C4-2B (cell line): ENCODE measurements at regions not wholly inside any gene's neighbourhood (a gene's known extent, or its start where the extent isn't known, plus 50 kb on each side); places are given as distances from the start of the nearest gene placed in this dataset.

ENCODE experiments used
- ZFX ChIP-seq: fragments of 450-650 bp; IDR thresholded peaks from 2 replicates; pipeline ENCODE4 v1.6.1; 2017
- TF ChIP-seq, protein P1 (sequence below): fragments of 450-650 bp; conservative IDR thresholded peaks from 2 replicates; pipeline ENCODE4 v1.5.1; 2017; ENCODE audit warnings: mild to moderate bottlenecking

DNA sequence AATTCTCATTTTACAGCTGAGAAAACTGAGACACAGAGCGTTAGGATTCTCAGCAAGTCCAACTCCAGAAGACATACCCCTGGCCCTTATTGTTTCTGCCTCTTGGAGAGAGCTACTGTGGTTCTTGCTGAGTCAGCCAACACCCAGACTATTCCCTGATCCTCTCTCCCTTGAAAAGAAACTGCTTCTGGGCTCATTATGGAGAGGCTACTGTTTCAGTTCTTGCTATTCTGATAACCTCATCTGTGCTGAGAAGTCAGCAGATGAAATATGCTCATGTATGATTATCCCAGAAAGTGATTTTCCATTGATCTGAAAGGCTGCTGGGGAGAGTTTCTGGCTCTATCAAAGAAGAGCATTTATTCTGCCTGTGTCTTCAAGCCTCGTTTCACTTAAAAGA is 455.6 kb upstream of the COBL start:
- TF ChIP-seq, protein P1, sequence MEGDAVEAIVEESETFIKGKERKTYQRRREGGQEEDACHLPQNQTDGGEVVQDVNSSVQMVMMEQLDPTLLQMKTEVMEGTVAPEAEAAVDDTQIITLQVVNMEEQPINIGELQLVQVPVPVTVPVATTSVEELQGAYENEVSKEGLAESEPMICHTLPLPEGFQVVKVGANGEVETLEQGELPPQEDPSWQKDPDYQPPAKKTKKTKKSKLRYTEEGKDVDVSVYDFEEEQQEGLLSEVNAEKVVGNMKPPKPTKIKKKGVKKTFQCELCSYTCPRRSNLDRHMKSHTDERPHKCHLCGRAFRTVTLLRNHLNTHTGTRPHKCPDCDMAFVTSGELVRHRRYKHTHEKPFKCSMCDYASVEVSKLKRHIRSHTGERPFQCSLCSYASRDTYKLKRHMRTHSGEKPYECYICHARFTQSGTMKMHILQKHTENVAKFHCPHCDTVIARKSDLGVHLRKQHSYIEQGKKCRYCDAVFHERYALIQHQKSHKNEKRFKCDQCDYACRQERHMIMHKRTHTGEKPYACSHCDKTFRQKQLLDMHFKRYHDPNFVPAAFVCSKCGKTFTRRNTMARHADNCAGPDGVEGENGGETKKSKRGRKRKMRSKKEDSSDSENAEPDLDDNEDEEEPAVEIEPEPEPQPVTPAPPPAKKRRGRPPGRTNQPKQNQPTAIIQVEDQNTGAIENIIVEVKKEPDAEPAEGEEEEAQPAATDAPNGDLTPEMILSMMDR = no peak
- no peak for TF ChIP-seq ZFX
